ENCODE measurements at regions not wholly inside any gene's neighbourhood (a gene's known extent, or its start where the extent isn't known, plus 50 kb on each side); places are given as distances from the start of the nearest gene placed in this dataset.

DNA sequence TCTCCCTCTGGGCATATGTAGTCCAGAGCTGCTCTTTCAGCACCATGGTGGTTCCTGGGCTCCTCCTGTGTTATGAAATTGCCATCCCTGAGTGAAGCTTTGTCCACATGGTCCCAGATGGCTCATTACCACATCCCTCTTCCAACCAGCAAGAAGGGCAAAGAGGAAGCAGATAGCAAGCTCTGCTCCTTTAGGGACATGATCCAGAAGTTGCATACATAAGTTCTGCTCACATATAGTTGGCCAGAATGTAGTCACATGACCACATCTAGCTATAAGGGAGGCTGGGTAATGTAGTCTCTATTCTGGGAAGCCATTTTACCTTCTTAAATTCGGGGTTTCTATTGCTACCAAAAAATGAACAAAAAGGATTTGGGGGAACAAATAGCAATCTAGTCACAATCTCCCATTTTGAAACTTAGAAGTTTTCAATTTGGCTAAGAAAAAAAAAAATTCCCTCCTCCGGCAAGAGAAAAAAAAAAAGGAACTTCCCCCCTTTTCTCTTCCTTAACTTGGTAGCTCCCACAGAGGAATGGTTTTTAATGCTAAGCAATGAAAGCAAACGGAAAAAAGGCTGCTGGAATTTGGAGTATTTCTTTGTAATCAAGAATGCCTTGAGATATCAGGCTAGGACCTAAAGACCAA, 88.2 kb upstream of the USP9X start:
- TF ChIP-seq CTCF (IDR thresholded peaks at IDR 0.05): no peak
- TF ChIP-seq POLR2AphosphoS5 (IDR thresholded peaks at IDR 0.05): no peak
- TF ChIP-seq POLR2A (IDR thresholded peaks at IDR 0.05): no peak

All from breast epithelium (tissue), 3 donors.